ENCODE measurements at regions not wholly inside any gene's neighbourhood (a gene's known extent, or its start where the extent isn't known, plus 50 kb on each side); places are given as distances from the start of the nearest gene placed in this dataset.
A peak's percentile ranks its signal among the peaks of the same experiment; 100 is the strongest.

GRCh38 chr15:99440551-99441443, 125.0 kb upstream of the MEF2A start:
- DNase-seq (ENCODE audit: low spot score) = peak; percentile 67

- no peak for DNase-seq (ENCODE audit: low spot score)
These were observed 124.4 kb upstream of the MEF2A start for GRCh38 chr15:99441444-99441800.

GRCh38 chr15:99441871-99442251, 123.9 kb upstream of the MEF2A start:
- peak; percentile 59 for DNase-seq (ENCODE audit: low spot score)

GRCh38 chr15:99442252-99442897, 123.4 kb upstream of the MEF2A start:
- peak; percentile 89 for DNase-seq (ENCODE audit: low spot score)

- peak; percentile 71 for DNase-seq (ENCODE audit: low spot score)
These were observed 122.6 kb upstream of the MEF2A start for GRCh38 chr15:99443056-99443756.

GRCh38 chr15:99443768-99444446, 121.9 kb upstream of the MEF2A start:
- peak; percentile 82 for DNase-seq (ENCODE audit: low spot score)

GRCh38 chr15:99445272-99445850, 120.4 kb upstream of the MEF2A start:
- DNase-seq (ENCODE audit: low spot score) = peak; percentile 28

GRCh38 chr15:99446565-99447496, 119.0 kb upstream of the MEF2A start:
- DNase-seq (ENCODE audit: low spot score) = peak; percentile 73

- DNase-seq (ENCODE audit: low spot score) = peak; percentile 60
These were observed 118.0 kb upstream of the MEF2A start for GRCh38 chr15:99447497-99448371.

- no peak for DNase-seq (ENCODE audit: low spot score)
These were observed 116.3 kb upstream of the MEF2A start for GRCh38 chr15:99449514-99449913.

GRCh38 chr15:99450896-99451358, 114.9 kb upstream of the MEF2A start:
- DNase-seq (ENCODE audit: low spot score) = peak; percentile 89

- DNase-seq (ENCODE audit: low spot score) = peak; percentile 69
These were observed 114.3 kb upstream of the MEF2A start for GRCh38 chr15:99451484-99451883.

- DNase-seq (ENCODE audit: low spot score) = peak; percentile 55
These were observed 113.8 kb upstream of the MEF2A start for GRCh38 chr15:99452010-99452409.

- peak; percentile 92 for DNase-seq (ENCODE audit: low spot score)
These were observed 112.8 kb upstream of the MEF2A start for GRCh38 chr15:99452728-99453636.

GRCh38 chr15:99453637-99454030, 112.2 kb upstream of the MEF2A start:
- DNase-seq (ENCODE audit: low spot score) = no peak

GRCh38 chr15:99454107-99454809, 111.5 kb upstream of the MEF2A start:
- peak; percentile 43 for DNase-seq (ENCODE audit: low spot score)

Data from mesenteric fat pad (tissue), 1 donor.